GM19463 (cell line): ENCODE measurements at regions not wholly inside any gene's neighbourhood (a gene's known extent, or its start where the extent isn't known, plus 50 kb on each side); places are given as distances from the start of the nearest gene placed in this dataset.

ENCODE experiments used
- ATAC-seq: cut with Tn5 transposase; IDR thresholded peaks from one replicate; pipeline ENCODE4 v1.9.1; 2021; ENCODE audit warnings: mild to moderate bottlenecking, moderate library complexity; ENCODE audit not compliant: unreplicated experiment

- no peak for ATAC-seq
These were observed 116.1 kb upstream of the ZNF366 start for GRCh38 chr5:72623323-72623722.

GRCh38 chr5:72622170-72622760 is 115.1 kb upstream of the ZNF366 start:
- no peak for ATAC-seq

- ATAC-seq, result no peak
These were observed 114.4 kb upstream of the ZNF366 start for GRCh38 chr5:72621576-72621975.

GRCh38 chr5:72619677-72620076 is 112.5 kb upstream of the ZNF366 start:
- no peak for ATAC-seq

GRCh38 chr5:72619251-72619650 is 112.0 kb upstream of the ZNF366 start:
- ATAC-seq, result no peak

- ATAC-seq, result no peak
These were observed 111.5 kb upstream of the ZNF366 start for GRCh38 chr5:72618708-72619107.

- no peak for ATAC-seq
These were observed 107.9 kb upstream of the ZNF366 start for GRCh38 chr5:72615061-72615460.

- ATAC-seq, result no peak
These were observed 106.3 kb upstream of the ZNF366 start for GRCh38 chr5:72613515-72613914.

- ATAC-seq, result no peak
These were observed 105.6 kb upstream of the ZNF366 start for GRCh38 chr5:72612810-72613209.

- ATAC-seq, result peak; percentile 78
These were observed 104.0 kb upstream of the ZNF366 start for GRCh38 chr5:72611118-72611730.

- no peak for ATAC-seq
These were observed 101.7 kb upstream of the ZNF366 start for GRCh38 chr5:72608926-72609325.

GRCh38 chr5:72608297-72608696 is 101.1 kb upstream of the ZNF366 start:
- no peak for ATAC-seq

GRCh38 chr5:72607381-72607780 is 100.2 kb upstream of the ZNF366 start:
- no peak for ATAC-seq

- no peak for ATAC-seq
These were observed 99.3 kb upstream of the ZNF366 start for GRCh38 chr5:72606525-72606924.

- ATAC-seq, result no peak
These were observed 98.4 kb upstream of the ZNF366 start for GRCh38 chr5:72605632-72606031.

GRCh38 chr5:72604798-72605154 is 97.6 kb upstream of the ZNF366 start:
- ATAC-seq, result no peak

- ATAC-seq, result no peak
These were observed 97.0 kb upstream of the ZNF366 start for GRCh38 chr5:72604111-72604797.

GRCh38 chr5:72602696-72603685 is 95.8 kb upstream of the ZNF366 start:
- ATAC-seq, result no peak

GRCh38 chr5:72601861-72602260 is 94.7 kb upstream of the ZNF366 start:
- ATAC-seq, result no peak

GRCh38 chr5:72600391-72600981 is 93.3 kb upstream of the ZNF366 start:
- no peak for ATAC-seq
